Inferior parietal cortex (tissue), 1 donor: ENCODE measurements at regions not wholly inside any gene's neighbourhood (a gene's known extent, or its start where the extent isn't known, plus 50 kb on each side); places are given as distances from the start of the nearest gene placed in this dataset.

Experiments used
- DNase-seq: peaks from one replicate; pipeline ENCODE4 v3.0.0-alpha.2; 2016; ENCODE audit errors: extremely low spot score

DNA sequence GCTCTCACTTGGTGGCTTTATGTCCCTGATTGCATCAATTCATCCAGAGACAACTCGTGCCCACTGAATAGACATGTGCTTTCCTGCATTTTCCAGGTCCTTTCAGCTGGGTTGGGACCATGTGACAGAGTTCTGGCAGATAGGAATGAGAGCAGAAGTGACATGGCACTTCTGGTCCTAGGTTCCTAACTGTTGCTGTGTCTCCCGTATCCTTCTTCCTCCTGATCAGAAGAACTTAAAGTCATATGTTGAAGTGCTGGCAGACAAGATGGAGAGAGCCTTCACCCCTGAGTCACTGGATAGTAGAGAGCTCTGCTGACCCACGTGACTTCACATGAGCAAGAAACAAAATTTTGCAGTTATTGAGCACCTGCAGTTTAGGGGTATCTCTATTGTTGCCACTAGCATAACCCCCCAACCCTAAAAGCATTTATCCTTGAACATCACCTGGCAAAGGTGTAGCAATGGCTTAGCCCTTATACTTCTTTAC lies 80.0 kb downstream of the NREP start:
- no peak for DNase-seq

DNA sequence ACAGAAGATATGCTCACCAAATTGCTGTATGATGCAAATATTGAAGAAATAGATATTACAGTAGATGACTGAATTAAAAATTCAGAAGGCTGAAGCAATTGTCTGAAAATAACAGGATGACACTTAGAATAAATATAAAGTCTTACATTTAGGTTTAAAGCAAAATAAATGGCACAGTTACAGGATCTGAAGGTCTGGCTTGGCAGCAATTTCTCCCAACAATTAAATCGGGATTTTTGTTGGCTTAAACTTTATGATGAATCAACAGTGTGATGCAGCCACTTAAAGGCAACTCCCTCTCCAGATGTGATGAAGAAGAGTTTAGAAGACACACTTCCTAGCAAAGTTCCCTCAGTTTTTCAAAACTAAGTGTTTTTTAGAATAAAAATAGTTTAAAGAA lies 80.5 kb downstream of the NREP start:
- DNase-seq = no peak

- no peak for DNase-seq
Observed at GRCh38 chr5:111675201-111675934, 81.6 kb downstream of the NREP start.

DNA sequence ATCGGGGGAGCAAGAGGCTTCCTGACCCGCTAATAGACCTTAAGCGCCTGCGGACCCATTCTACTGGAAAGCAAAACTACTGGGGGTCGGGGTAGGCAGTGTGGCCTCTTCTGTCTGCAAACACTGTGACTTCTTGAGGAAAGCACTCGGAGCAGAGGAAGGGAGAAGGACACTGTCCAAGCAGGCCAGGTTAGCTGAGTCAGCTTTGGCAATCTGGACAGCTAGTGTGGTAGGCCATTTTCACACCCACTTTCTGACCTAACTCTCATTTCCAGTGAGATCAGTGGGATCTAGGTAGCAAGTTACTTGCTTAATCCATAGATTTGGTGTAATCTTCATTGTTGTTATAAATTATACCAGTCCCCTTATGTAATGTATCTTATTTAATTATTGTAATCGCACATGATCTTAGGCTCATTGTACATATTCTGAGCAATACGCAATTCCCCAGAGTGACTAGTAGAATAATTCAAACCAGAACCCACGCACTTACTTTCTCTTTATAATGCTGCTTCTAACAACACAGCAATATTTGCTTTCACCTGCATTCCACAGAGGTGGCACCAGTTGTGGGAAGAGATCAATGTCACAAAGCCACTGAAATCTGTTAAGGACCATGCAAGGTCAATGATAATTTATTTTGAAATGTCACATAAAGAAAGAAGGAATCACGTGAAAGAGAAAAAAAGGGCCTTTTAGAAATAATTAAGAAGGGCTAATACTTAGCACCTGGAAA lies 82.9 kb downstream of the NREP start:
- DNase-seq = no peak

- no peak for DNase-seq
Observed at GRCh38 chr5:111672099-111672498, 84.9 kb downstream of the NREP start.

GRCh38 chr5:111670826-111671492 lies 86.0 kb downstream of the NREP start:
- DNase-seq = no peak

- DNase-seq = no peak
Observed at GRCh38 chr5:111668477-111669414, 88.2 kb downstream of the NREP start.

GRCh38 chr5:111667128-111667736 lies 89.8 kb downstream of the NREP start:
- DNase-seq = no peak

GRCh38 chr5:111656580-111656979 lies 100.4 kb downstream of the NREP start:
- no peak for DNase-seq

GRCh38 chr5:111655169-111655924 lies 101.6 kb downstream of the NREP start:
- no peak for DNase-seq

- DNase-seq = no peak
Observed at GRCh38 chr5:111653408-111653807, 103.6 kb downstream of the NREP start.

DNA sequence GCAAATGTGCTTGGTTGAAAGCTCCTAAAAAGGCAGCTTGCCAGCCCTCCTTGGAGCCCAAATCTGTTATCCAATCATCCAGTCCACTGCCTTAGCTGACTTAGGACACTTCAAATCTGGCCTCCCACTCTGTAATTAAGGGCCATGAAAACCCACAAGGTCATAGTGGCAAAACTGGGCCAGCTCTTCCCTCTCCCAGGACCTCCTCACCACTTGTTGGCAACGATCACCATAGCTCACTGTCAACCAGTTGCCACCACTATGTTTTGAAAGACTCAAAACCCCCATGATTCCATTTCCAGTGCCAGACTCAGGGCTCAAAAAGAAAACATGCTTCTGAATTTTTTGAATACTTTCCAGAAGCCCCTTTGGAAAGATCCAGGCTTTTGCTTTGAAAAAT lies 107.5 kb downstream of the NREP start:
- no peak for DNase-seq

DNA sequence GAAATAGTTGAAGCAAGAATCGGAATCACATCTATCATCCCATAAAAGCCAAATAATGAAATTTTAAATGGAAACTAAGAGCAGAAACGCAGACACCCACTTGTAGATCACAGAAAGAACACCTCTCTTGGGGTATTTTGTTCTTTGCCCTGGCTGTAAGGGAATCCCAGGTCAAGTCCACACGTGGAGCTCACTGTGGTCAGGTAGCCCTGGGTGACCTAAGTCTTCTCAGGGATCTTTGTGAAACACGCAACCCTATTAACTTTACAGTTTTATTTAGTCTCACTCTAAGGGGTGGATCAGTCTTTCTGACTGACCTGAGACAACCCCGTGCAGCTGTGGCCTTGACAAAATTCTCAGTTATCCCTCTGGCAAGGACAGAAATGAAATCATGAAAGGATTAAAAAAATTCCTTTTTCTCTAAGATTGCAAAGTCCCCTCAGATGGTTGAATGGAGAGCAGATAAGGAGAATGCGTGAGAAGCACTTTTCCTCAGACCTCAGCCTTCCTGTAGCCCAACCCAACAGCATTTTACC lies 111.6 kb downstream of the NREP start:
- no peak for DNase-seq

DNA sequence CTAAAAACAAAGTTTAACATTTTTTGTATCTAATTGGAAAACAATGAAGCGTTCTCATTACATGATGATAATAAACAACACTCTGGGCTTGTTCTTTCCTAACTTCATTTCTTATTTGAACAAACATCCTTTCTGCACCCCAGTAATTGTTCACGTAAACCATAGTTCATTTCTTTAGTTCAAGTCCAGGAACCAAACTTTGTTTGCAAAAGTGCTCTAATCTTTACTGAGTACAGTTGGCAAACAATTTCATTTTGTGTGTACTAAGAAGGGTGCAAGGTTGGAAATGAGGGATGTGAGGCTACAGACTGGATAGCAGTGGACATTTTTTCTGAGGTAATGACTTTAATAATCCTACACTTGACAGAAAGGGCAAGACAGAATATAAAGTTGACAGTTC lies 113.5 kb downstream of the NREP start:
- no peak for DNase-seq

DNA sequence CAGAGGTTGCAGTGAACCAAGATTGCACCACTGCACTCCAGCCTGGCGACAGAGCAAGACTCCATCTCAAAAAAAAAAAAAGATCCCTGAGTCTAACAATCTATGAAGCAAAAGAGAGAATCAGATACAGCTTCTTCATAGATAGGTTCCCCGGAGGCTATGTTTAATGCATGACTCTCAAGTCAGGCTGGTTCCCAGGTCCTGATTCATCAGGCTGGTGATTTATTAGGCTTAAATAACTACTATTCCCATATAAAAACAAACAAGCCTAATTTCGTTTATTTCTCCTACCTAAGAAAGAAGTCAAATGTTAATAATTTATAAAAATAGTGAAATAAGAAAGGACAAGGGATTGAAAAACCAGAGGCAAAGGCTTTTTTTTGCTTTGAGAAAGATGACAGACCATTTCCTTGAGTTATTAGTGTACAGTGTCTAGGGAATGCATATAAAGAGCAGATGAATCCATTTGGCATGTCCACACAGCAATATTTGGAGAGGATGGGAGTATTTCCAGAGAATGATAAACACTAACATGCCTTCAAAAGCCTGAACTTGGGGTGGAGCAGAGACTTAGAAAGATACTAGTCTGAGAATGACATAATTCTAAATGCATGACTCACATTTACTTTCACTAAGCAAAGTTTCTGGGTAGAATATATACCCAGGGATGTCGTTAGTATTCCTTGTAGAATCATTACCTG lies 115.3 kb downstream of the NREP start:
- no peak for DNase-seq

- DNase-seq = no peak
Observed at GRCh38 chr5:111639912-111640311, 117.1 kb downstream of the NREP start.

DNA sequence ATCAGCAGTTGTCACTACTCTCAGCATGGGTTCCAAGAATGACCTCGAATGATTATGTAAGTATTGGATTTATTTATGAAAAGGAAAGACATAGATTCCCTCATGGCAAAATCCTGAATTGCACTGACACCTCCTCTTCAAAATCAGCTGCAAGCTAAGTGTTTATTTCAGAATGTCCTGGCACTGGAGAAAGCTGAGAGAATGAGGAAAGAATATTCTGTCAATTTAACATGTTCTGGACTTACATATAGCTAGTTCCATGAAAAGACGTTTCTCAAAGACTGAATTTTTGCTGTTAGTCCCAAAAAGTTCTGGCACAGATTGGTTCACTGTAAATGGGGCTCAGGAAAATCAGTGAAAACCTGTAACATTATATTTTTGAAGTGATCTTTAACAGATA lies 120.3 kb downstream of the NREP start:
- DNase-seq = peak; percentile 15

- peak; percentile 7 for DNase-seq
Observed at GRCh38 chr5:111635916-111636570, 121.0 kb downstream of the NREP start.
